Cardiac fibroblast (primary cell): ENCODE measurements at regions not wholly inside any gene's neighbourhood (a gene's known extent, or its start where the extent isn't known, plus 50 kb on each side); places are given as distances from the start of the nearest gene placed in this dataset.

ENCODE experiments used
- DNase-seq, 2 donors: peaks; one replicate each; pipeline versions ENCODE4 v3.0.0 to v3.0.0-alpha.2; 2010; ENCODE audit warnings: low read depth in 2 of 2
- H3K4me3 ChIP-seq, 2 donors: replicated peaks in 1 of 2; 1 replicate in 1 of 2; 2 replicates in 1 of 2; pipeline ENCODE4 v1.5.1; 2011; ENCODE audit warnings: low read depth in 2 of 2, low read length in 2 of 2, mild to moderate bottlenecking in 2 of 2, moderate library complexity in 1 of 2
- CTCF ChIP-seq: IDR thresholded peaks from one replicate; pipeline ENCODE4 v1.5.1; 2011; ENCODE audit warnings: low read depth, mild to moderate bottlenecking, low read length, inconsistent platforms

DNA sequence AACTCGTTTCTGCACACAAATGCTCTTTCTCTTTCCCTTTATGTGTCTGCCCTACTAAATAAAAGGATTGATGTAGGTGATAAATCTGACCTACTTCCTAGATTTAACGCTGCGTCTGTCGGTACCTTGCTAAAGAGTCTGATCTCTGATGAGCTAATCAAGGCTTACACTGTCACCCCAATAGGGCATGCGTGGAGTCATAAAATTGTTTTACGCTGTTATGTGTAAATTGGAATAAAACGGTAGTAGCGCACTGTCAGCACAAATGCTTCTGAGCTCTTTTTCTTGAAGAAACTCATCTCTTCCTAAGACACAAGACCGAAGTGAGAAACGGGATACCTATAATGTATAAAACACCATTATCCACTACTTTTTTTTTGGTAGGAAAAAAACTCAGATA lies 2106.3 kb upstream of the WWC1 start:
- no peak overlapping the region for H3K4me3 ChIP-seq
- DNase-seq: no peak
- TF ChIP-seq CTCF: no peak

- no peak for TF ChIP-seq CTCF
- no peak overlapping the region for H3K4me3 ChIP-seq
- DNase-seq: no peak
Observed at GRCh38 chr5:166188501-166189325, 2102.7 kb upstream of the WWC1 start.

- H3K4me3 ChIP-seq: no peak overlapping the region
- TF ChIP-seq CTCF: no peak
- no peak for DNase-seq
Observed at GRCh38 chr5:166192696-166193095, 2098.7 kb upstream of the WWC1 start.

DNA sequence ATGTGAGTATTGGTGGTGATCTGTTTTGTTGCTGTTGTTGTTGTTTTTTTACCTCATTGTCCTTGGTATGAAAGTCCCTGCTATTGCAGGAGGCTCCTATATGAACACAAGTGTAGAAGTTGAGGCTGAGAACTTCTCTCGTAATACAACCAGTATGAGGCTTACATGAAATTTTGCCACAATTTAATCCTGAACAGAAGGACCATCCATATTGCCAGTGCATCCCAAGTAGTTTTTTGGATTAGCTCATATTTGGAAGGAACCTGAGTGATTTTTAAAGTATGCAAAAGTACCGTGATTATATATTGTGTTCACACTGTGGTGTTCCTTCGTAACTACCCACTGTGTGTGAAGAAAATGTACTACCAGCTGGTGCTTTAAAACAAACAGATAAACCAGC lies 2095.5 kb upstream of the WWC1 start:
- no peak overlapping the region for H3K4me3 ChIP-seq
- TF ChIP-seq CTCF: no peak
- no peak for DNase-seq

- no peak overlapping the region for H3K4me3 ChIP-seq
- no peak for TF ChIP-seq CTCF
- no peak for DNase-seq
Observed at GRCh38 chr5:166200532-166200931, 2090.9 kb upstream of the WWC1 start.

DNA sequence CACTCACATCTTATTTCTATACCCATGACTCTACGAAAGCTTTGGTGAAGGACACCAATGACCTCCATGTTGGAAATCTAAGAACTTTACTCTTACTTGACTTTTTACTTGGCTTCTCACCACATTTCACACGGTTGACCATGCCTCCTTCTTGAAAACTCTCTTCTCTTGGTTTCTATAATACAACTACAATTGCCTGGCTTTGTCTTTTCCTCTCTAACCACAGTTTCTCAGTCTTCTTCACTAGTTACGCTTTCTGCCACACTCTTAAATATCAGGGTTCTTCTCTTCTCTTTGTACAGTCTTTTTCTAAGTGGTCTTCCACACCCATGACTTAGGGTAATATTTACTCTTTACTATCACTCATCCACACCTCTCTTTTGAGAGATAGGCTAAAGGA lies 2079.8 kb upstream of the WWC1 start:
- no peak for DNase-seq
- H3K4me3 ChIP-seq: no peak overlapping the region
- TF ChIP-seq CTCF: no peak

GRCh38 chr5:166236327-166236726 lies 2055.1 kb upstream of the WWC1 start:
- no peak overlapping the region for H3K4me3 ChIP-seq
- DNase-seq: no peak
- TF ChIP-seq CTCF: no peak
